ENCODE measurements at regions not wholly inside any gene's neighbourhood (a gene's known extent, or its start where the extent isn't known, plus 50 kb on each side); places are given as distances from the start of the nearest gene placed in this dataset.
A peak's percentile ranks its signal among the peaks of the same experiment; 100 is the strongest.

- no peak for TF ChIP-seq EP300 (IDR thresholded peaks at IDR 0.05)
- TF ChIP-seq, protein P1, sequence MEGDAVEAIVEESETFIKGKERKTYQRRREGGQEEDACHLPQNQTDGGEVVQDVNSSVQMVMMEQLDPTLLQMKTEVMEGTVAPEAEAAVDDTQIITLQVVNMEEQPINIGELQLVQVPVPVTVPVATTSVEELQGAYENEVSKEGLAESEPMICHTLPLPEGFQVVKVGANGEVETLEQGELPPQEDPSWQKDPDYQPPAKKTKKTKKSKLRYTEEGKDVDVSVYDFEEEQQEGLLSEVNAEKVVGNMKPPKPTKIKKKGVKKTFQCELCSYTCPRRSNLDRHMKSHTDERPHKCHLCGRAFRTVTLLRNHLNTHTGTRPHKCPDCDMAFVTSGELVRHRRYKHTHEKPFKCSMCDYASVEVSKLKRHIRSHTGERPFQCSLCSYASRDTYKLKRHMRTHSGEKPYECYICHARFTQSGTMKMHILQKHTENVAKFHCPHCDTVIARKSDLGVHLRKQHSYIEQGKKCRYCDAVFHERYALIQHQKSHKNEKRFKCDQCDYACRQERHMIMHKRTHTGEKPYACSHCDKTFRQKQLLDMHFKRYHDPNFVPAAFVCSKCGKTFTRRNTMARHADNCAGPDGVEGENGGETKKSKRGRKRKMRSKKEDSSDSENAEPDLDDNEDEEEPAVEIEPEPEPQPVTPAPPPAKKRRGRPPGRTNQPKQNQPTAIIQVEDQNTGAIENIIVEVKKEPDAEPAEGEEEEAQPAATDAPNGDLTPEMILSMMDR (IDR thresholded peaks at IDR 0.05): no peak
- no peak for TF ChIP-seq POLR2AphosphoS5 (IDR thresholded peaks at IDR 0.05)
- TF ChIP-seq POLR2A (IDR thresholded peaks at IDR 0.05): no peak
- 19 to 36% (median 27%) methylated on average over 4 of the region's 4 CpGs for WGBS, 5 donors
- peak in 1 of 2 donors; percentile 5 for DNase-seq
- Histone ChIP-seq H3K27ac (peak overlapping the region in 2 of 5 donors; percentile 90 to 95), H3K27me3 (no peaks in the 10 kb centered on the region), H3K4me1 (peaks cover 8 to 39% (median 24%) of the 10 kb centered on the region in 4 donors), H3K9me3 (no peaks in the 10 kb centered on the region), H3K36me3 (no peaks in the 10 kb centered on the region), H3K4me3 (peak overlapping the region in 2 of 4 donors; percentile 78 to 94)
- intact Hi-C loops (cut with DNase I; ENCODE audit: low total_unique reads): no loop called here
Measured at GRCh38 chr3:15861163-15861562, 63.4 kb upstream of the ANKRD28 start.

GRCh38 chr3:15872807-15873206 is 75.0 kb upstream of the ANKRD28 start:
- Histone ChIP-seq H3K4me3 (no peak overlapping the region), H3K4me1 (no peaks in the 10 kb centered on the region), H3K9me3 (no peaks in the 10 kb centered on the region), H3K36me3 (no peaks in the 10 kb centered on the region), H3K27me3 (no peaks in the 10 kb centered on the region), H3K27ac (no peak overlapping the region)
- WGBS, 5 donors: 62 to 85% (median 71%) methylated on average over 1 of the region's 1 CpG
- intact Hi-C loops (cut with DNase I; ENCODE audit: low total_unique reads): no loop called here
- DNase-seq: no peak
- no peak for TF ChIP-seq EP300 (IDR thresholded peaks at IDR 0.05)
- TF ChIP-seq, protein P1 (IDR thresholded peaks at IDR 0.05): no peak
- no peak for TF ChIP-seq POLR2A (IDR thresholded peaks at IDR 0.05)

DNA sequence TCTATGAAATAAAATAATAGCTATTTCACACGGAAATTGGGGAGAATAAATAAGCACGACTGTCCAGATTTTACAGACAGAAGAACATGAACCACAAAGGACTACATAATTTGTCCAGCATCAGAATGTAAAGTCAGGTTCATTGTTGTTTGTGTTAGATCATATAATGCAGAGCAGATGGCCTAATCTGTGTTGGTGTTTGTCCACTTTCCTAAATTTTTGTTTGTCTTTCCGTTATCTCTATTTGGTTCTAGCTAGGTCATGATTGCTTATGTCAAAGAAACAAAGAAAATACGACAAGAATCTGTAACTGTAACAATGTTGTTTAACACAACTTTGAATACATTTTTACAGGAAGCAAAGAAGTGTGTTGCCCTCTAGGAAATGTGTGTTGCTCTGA is 75.6 kb upstream of the ANKRD28 start:
- no peaks in the 10 kb centered on the region for H3K36me3 ChIP-seq
- intact Hi-C loops (cut with DNase I; ENCODE audit: low total_unique reads): no loop called here
- TF ChIP-seq POLR2AphosphoS5 (IDR thresholded peaks at IDR 0.05): no peak
- TF ChIP-seq, protein P1 (IDR thresholded peaks at IDR 0.05): no peak
- TF ChIP-seq POLR2A (IDR thresholded peaks at IDR 0.05): no peak
- TF ChIP-seq EP300 (IDR thresholded peaks at IDR 0.05): no peak
- H3K4me1 ChIP-seq: no peaks in the 10 kb centered on the region
- WGBS, 5 donors: 30 to 56% (median 46%) methylated on average over 4 of the region's 4 CpGs
- H3K4me3 ChIP-seq: no peak overlapping the region
- H3K27ac ChIP-seq: no peak overlapping the region
- H3K9me3 ChIP-seq: no peaks in the 10 kb centered on the region
- no peaks in the 10 kb centered on the region for H3K27me3 ChIP-seq
- DNase-seq: no peak

DNA sequence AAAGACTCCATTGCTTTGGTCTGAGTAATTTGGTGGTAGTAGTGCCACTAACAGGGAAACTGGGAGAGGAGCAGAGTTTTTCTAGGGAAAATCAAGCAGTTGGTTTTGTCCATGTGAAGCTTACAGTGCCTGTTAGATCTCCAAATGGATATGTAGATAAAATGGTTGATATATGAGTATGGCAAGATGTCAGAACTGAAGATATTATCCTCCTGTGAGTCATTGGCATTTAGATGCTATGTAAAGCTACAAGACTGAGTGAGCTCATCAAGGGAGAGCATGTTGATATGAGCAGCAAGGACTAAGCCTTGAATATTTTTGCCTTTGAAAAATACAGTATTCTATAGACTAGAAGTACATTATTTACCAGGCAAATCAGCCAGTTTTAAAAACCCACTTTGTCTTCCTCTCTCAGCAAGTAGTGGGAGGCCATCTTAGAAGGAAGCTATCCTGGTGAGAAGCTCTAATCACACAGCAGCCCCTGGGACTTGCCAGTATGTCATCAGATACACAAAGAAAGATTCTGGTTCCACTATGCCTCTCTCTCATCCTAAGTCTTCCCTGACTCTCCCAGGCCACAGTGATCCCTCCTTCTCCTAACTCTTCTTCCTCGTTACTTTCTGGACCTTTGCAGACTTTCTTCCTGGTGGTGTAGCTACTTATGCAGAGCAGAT is 77.4 kb upstream of the ANKRD28 start:
- no peaks in the 10 kb centered on the region for H3K4me1 ChIP-seq
- H3K27ac ChIP-seq: no peak overlapping the region
- DNase-seq: no peak
- WGBS, 5 donors: 75 to 91% (median 85%) methylated on average over 1 of the region's 1 CpG
- no peaks in the 10 kb centered on the region for H3K9me3 ChIP-seq
- no peaks in the 10 kb centered on the region for H3K36me3 ChIP-seq
- no peak overlapping the region for H3K4me3 ChIP-seq
- intact Hi-C loops (cut with DNase I; ENCODE audit: low total_unique reads): no loop called here
- H3K27me3 ChIP-seq: no peaks in the 10 kb centered on the region
- TF ChIP-seq EP300 (IDR thresholded peaks at IDR 0.05): no peak
- TF ChIP-seq POLR2A (IDR thresholded peaks at IDR 0.05): no peak
- TF ChIP-seq POLR2AphosphoS5 (IDR thresholded peaks at IDR 0.05): no peak
- TF ChIP-seq, protein P1 (IDR thresholded peaks at IDR 0.05): no peak
